IPS-15b (cell line): ENCODE measurements at regions not wholly inside any gene's neighbourhood (a gene's known extent, or its start where the extent isn't known, plus 50 kb on each side); places are given as distances from the start of the nearest gene placed in this dataset.

Source experiments
- H3K27me3 ChIP-seq: one replicate; pipeline ENCODE4 v1.6.1; 2013; ENCODE audit warnings: low read length; ENCODE audit not compliant: control insufficient read depth, insufficient read depth
- H3K36me3 ChIP-seq: one replicate; pipeline ENCODE4 v1.6.1; 2013; ENCODE audit warnings: low read length; ENCODE audit not compliant: control insufficient read depth, insufficient read depth
- H3K4me1 ChIP-seq: one replicate; pipeline ENCODE4 v1.6.1; 2013; ENCODE audit warnings: mild to moderate bottlenecking, low read length; ENCODE audit not compliant: control insufficient read depth, insufficient read depth
- H3K4me3 ChIP-seq: one replicate; pipeline ENCODE4 v1.5.1; 2013; ENCODE audit warnings: low read depth, low read length
- H3K9ac ChIP-seq: one replicate; pipeline ENCODE4 v1.6.1; 2013; ENCODE audit warnings: low read depth, mild to moderate bottlenecking, low read length
- H3K9me3 ChIP-seq: one replicate; pipeline ENCODE4 v1.6.1; 2013; ENCODE audit warnings: mild to moderate bottlenecking, low read length; ENCODE audit not compliant: control insufficient read depth, insufficient read depth

- Histone ChIP-seq H3K4me1 (no peaks in the 10 kb centered on the region), H3K4me3 (no peak overlapping the region), H3K36me3 (no peaks in the 10 kb centered on the region), H3K9ac (no peak overlapping the region), H3K27me3 (no peaks in the 10 kb centered on the region), H3K9me3 (no peaks in the 10 kb centered on the region)
These were observed 117.9 kb downstream of the C6orf118 start for GRCh38 chr6:165191461-165191860.

DNA sequence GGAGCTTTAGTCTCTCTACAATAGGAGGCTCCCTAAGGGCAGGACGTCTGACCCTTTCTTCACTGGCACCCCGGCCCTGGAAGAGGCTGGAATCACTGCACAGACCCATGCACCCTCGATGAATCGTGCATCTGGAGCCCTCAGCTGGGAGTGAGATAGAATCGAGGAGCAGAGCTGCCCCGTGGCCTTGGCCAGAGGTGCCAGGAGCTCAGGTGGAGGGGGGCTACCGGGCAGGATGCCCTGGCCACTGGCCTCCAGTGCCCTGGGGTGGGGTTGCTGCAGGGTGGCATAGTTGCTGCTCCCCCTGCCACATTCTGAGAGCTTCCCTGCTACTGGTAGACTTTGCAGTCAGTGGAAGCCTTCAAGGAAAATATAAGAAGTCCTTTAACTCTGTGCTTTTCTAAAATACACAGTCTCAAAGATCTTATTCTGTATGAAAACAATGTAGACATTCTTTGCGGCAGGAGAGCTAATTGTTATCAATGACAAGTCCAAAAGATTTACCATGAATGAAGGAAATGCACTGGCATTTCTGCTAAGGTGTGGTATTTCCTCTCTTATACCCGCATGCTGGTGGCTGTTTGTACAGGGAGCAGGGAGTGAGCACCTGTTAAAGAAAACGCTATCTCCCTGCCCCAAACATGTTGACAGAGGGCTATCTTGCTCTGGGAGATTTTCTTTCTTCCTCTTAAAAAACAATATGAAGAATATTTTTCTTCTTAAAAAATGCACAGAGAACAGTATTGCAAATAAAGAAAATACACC, 122.8 kb downstream of the C6orf118 start:
- H3K4me1 ChIP-seq = no peaks in the 10 kb centered on the region
- no peaks in the 10 kb centered on the region for H3K9me3 ChIP-seq
- no peaks in the 10 kb centered on the region for H3K36me3 ChIP-seq
- no peaks in the 10 kb centered on the region for H3K27me3 ChIP-seq
- no peak overlapping the region for H3K4me3 ChIP-seq
- H3K9ac ChIP-seq = no peak overlapping the region

DNA sequence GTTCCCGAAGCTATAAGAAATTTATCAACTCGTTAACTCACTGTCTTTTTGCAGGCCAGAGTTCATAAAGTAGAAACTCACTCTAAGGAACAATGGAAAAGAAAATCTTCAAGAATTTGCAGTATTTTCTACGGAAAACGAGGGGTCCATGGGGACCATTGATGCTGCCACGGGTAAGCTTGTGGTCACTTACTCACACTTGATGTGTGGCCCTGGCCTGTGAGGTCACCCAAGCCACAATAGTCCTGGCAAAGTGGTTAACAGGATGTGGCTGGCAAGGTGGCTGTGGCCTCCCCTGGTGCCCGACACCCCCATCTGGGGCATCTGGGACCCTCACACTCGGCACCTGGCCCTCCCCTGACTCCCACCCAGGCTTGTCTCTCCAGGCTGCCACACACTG, 123.4 kb downstream of the C6orf118 start:
- no peaks in the 10 kb centered on the region for H3K27me3 ChIP-seq
- H3K4me3 ChIP-seq = no peak overlapping the region
- H3K4me1 ChIP-seq = no peaks in the 10 kb centered on the region
- H3K9me3 ChIP-seq = no peaks in the 10 kb centered on the region
- no peaks in the 10 kb centered on the region for H3K36me3 ChIP-seq
- no peak overlapping the region for H3K9ac ChIP-seq

DNA sequence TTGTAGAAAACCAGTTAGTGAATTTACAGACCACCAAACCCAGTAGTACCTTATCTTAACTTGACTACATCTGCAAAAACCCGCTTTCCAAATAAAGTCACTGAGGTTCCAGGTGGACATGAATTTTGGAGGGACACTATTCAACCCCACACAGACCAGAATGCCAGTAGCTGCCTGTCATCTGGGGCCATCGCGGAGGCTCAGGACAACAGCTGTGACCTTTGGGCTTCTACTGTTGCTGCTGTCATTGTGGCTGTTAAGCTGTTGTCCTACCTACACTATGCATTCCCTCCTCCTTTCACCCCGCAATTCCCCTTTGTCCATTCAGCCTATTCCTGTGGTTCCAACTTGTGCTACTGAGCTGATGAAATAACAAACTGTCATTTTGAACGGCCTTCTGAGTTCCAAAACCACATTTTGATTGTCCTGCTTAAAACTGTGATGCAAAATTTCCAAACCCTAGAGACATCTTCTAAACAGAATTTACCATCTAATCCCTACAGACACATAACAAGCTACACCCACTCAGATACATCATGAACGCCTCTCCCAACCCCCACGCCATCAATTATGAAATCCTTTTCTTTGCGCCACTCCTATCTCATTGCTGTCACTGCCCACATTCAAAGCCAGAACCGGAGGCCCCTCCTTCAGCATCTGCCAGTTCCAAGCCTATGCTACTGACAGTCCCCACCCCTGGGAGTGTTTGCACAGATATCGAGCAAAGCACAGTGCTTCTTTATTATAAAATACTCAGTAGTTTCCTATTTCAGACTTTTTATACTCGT, 125.0 kb downstream of the C6orf118 start:
- Histone ChIP-seq H3K9me3 (no peaks in the 10 kb centered on the region), H3K9ac (no peak overlapping the region), H3K36me3 (no peaks in the 10 kb centered on the region), H3K4me3 (no peak overlapping the region), H3K27me3 (no peaks in the 10 kb centered on the region), H3K4me1 (no peaks in the 10 kb centered on the region)

DNA sequence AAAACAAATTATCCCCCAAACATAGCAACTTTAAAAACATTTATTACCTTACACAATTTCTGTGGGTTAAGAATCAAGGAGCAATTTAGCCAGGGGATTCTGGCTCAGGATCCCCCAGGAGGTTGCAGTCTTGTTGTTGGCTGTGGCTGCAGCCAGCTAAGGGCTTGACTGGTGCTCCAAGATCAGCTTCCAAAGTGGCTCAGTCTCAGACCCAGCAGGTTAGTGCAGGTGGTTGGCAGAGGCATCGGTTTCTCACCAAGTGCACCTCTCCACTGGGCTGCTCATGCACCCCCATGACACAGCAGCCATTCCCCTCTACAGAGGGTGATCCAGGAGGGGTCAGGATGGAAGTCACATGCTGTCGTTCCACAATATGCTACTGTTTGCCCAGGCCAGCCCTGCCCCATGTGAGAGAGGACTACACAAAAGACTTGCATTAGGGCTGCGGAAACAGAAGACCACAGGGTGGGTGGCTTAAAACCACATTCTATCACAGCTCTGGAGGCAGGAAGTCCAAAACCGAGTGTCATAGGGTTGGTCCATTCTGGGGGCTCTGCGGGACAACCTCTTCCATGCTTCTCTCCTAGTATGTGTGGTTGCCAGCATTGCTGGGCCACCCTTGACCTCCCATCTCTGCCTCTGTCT, 125.8 kb downstream of the C6orf118 start:
- Histone ChIP-seq H3K9ac (no peak overlapping the region), H3K4me3 (no peak overlapping the region)

DNA sequence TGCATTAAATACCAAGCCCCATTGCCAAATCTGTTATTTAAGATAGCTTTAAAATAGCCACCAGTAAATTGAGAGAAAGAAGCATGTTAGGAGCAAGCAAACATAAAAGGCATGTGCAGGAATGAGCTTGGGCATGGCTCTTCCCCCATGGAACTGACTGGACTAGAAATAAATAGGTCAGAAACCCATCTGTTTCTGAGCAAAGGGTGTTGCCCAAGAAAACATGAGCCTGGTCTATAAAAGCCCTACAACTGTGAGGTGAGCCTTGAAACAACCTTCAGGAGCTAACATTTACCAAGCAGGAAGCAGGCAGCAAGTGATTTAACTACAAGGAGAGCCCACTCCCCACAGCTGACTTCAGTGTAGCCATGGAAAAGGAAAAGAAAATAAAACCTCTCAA, 126.3 kb downstream of the C6orf118 start:
- Histone ChIP-seq H3K9ac (no peak overlapping the region), H3K4me1 (no peaks in the 10 kb centered on the region), H3K9me3 (no peaks in the 10 kb centered on the region), H3K27me3 (no peaks in the 10 kb centered on the region), H3K4me3 (no peak overlapping the region), H3K36me3 (no peaks in the 10 kb centered on the region)

More for the DNA sequence above, 125.8 kb downstream of the C6orf118 start:
- H3K9me3 ChIP-seq = no peaks in the 10 kb centered on the region
- H3K36me3 ChIP-seq = no peaks in the 10 kb centered on the region
- H3K27me3 ChIP-seq = no peaks in the 10 kb centered on the region
- H3K4me1 ChIP-seq = no peaks in the 10 kb centered on the region

DNA sequence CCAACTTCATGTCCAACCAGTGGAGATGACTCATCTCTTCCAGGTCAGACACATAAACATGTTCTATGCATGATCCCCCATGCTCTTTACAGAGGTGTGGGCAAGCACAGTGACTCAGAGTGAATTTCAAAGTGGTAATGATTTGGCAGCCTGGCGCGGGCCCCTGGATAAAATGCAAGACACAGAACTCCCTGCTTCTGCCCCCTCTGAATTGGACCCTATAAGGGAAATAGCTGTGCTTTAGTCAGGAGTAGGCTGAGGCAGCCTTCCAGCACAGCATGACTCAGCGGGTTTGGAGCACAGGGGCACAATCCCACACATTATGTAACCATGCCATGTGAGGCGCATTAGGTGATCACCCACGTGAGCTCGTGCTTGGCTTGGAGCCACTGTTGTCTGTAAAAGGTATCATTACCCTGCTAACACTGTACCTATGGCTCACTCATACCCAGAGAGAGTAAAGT, 127.4 kb downstream of the C6orf118 start:
- Histone ChIP-seq H3K36me3 (no peaks in the 10 kb centered on the region), H3K9ac (no peak overlapping the region), H3K4me1 (no peaks in the 10 kb centered on the region), H3K4me3 (no peak overlapping the region), H3K27me3 (no peaks in the 10 kb centered on the region), H3K9me3 (no peaks in the 10 kb centered on the region)

DNA sequence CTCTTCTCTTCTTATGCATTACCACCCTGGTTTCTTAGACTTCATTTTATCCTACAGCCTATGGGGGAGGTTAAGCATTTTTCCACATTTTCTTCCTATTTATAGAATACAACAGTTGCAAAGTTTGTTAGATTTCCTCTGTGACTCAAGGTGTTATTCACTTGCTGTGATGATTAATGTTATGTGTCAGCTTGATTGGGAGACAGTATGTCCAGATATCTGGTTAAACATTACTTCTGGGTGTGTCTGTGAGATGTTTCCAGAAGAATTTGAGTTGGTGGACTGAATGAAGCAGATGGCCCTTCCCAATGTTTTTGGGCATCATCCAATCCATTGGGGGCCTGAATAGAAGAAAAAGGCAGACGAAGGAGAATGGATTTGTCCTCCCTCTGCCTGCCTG, 131.3 kb downstream of the C6orf118 start:
- Histone ChIP-seq H3K9me3 (no peaks in the 10 kb centered on the region), H3K4me1 (no peaks in the 10 kb centered on the region), H3K4me3 (no peak overlapping the region), H3K9ac (no peak overlapping the region), H3K36me3 (no peaks in the 10 kb centered on the region), H3K27me3 (no peaks in the 10 kb centered on the region)

GRCh38 chr6:165173484-165173883, 135.9 kb downstream of the C6orf118 start:
- H3K36me3 ChIP-seq = no peaks in the 10 kb centered on the region
- H3K27me3 ChIP-seq = no peaks in the 10 kb centered on the region
- peaks cover 3% of the 10 kb centered on the region for H3K9me3 ChIP-seq
- no peak overlapping the region for H3K4me3 ChIP-seq
- H3K4me1 ChIP-seq = no peaks in the 10 kb centered on the region
- H3K9ac ChIP-seq = no peak overlapping the region

GRCh38 chr6:165167861-165168260, 141.5 kb downstream of the C6orf118 start:
- no peaks in the 10 kb centered on the region for H3K27me3 ChIP-seq
- no peak overlapping the region for H3K4me3 ChIP-seq
- H3K4me1 ChIP-seq = no peaks in the 10 kb centered on the region
- H3K36me3 ChIP-seq = no peaks in the 10 kb centered on the region
- H3K9me3 ChIP-seq = peaks cover 3% of the 10 kb centered on the region
- H3K9ac ChIP-seq = no peak overlapping the region

- Histone ChIP-seq H3K9ac (no peak overlapping the region), H3K4me1 (no peaks in the 10 kb centered on the region), H3K27me3 (no peaks in the 10 kb centered on the region), H3K4me3 (no peak overlapping the region), H3K36me3 (no peaks in the 10 kb centered on the region), H3K9me3 (peaks cover 3% of the 10 kb centered on the region)
These were observed 142.1 kb downstream of the C6orf118 start for GRCh38 chr6:165167311-165167710.
